ENCODE measurements at regions not wholly inside any gene's neighbourhood (a gene's known extent, or its start where the extent isn't known, plus 50 kb on each side); places are given as distances from the start of the nearest gene placed in this dataset.
"Not testable (repeated sequence)": the region's sequence is repeated elsewhere in the genome, so short reads cannot be mapped to it uniquely, and the experiment has no call there.

- no peaks in the 10 kb centered on the region for H3K9me3 ChIP-seq
- no peak overlapping the region for H3K4me3 ChIP-seq
- H3K27me3 ChIP-seq: no peaks in the 10 kb centered on the region
- no peaks in the 10 kb centered on the region for H3K4me1 ChIP-seq
- DNase-seq (ENCODE audit: extremely low spot score in 2 of 2): no peak
- no peak overlapping the region for H3K27ac ChIP-seq
- H3K36me3 ChIP-seq: no peaks in the 10 kb centered on the region
- intact Hi-C loops (cut with DNase I): no loop called here
- TF ChIP-seq POLR2A (IDR thresholded peaks at IDR 0.05) (no peak), POLR2AphosphoS5 (IDR thresholded peaks at IDR 0.05; ENCODE audit: insufficient read depth in 1 of 2, low read depth in 1 of 2) (no peak), CTCF (IDR thresholded peaks at IDR 0.05) (no peak)
Measured at GRCh38 chr4:104022226-104022625, 302.4 kb upstream of the TACR3 start.

GRCh38 chr4:104020641-104021040 lies 300.9 kb upstream of the TACR3 start:
- Histone ChIP-seq H3K36me3 (no peaks in the 10 kb centered on the region), H3K27ac (no peak overlapping the region), H3K9me3 (no peaks in the 10 kb centered on the region), H3K4me1 (no peaks in the 10 kb centered on the region), H3K27me3 (no peaks in the 10 kb centered on the region), H3K4me3 (no peak overlapping the region)
- no peak for DNase-seq (ENCODE audit: extremely low spot score in 2 of 2)
- intact Hi-C loops (cut with DNase I): no loop called here
- TF ChIP-seq POLR2AphosphoS5 (IDR thresholded peaks at IDR 0.05; ENCODE audit: insufficient read depth in 1 of 2, low read depth in 1 of 2) (no peak), POLR2A (IDR thresholded peaks at IDR 0.05) (no peak), CTCF (IDR thresholded peaks at IDR 0.05) (no peak)

- Histone ChIP-seq H3K36me3 (no peaks in the 10 kb centered on the region), H3K27ac (no peak overlapping the region), H3K4me1 (no peaks in the 10 kb centered on the region), H3K27me3 (no peaks in the 10 kb centered on the region), H3K4me3 (no peak overlapping the region), H3K9me3 (no peaks in the 10 kb centered on the region)
- DNase-seq (ENCODE audit: extremely low spot score in 2 of 2): no peak
- TF ChIP-seq POLR2A (IDR thresholded peaks at IDR 0.05) (no peak), CTCF (IDR thresholded peaks at IDR 0.05) (no peak), POLR2AphosphoS5 (IDR thresholded peaks at IDR 0.05; ENCODE audit: insufficient read depth in 1 of 2, low read depth in 1 of 2) (no peak)
- intact Hi-C loops (cut with DNase I): no loop called here
Measured at GRCh38 chr4:104017213-104017612, 297.4 kb upstream of the TACR3 start.

GRCh38 chr4:104015680-104016079 lies 295.9 kb upstream of the TACR3 start:
- Histone ChIP-seq H3K4me1 (no peaks in the 10 kb centered on the region), H3K36me3 (no peaks in the 10 kb centered on the region), H3K4me3 (no peak overlapping the region), H3K27ac (no peak overlapping the region), H3K9me3 (no peaks in the 10 kb centered on the region), H3K27me3 (no peaks in the 10 kb centered on the region)
- intact Hi-C loops (cut with DNase I): no loop called here
- no peak for TF ChIP-seq POLR2A (IDR thresholded peaks at IDR 0.05)
- no peak for TF ChIP-seq CTCF (IDR thresholded peaks at IDR 0.05)
- TF ChIP-seq POLR2AphosphoS5 (IDR thresholded peaks at IDR 0.05; ENCODE audit: insufficient read depth in 1 of 2, low read depth in 1 of 2): no peak
- no peak for DNase-seq (ENCODE audit: extremely low spot score in 2 of 2)

GRCh38 chr4:104010722-104011121 lies 290.9 kb upstream of the TACR3 start:
- no peak overlapping the region for H3K4me3 ChIP-seq
- no peaks in the 10 kb centered on the region for H3K27me3 ChIP-seq
- H3K9me3 ChIP-seq: no peaks in the 10 kb centered on the region
- no peak for DNase-seq (ENCODE audit: extremely low spot score in 2 of 2)
- H3K27ac ChIP-seq: no peak overlapping the region
- H3K4me1 ChIP-seq: no peaks in the 10 kb centered on the region
- no peaks in the 10 kb centered on the region for H3K36me3 ChIP-seq
- TF ChIP-seq CTCF (IDR thresholded peaks at IDR 0.05) (no peak), POLR2A (IDR thresholded peaks at IDR 0.05) (no peak), POLR2AphosphoS5 (IDR thresholded peaks at IDR 0.05; ENCODE audit: insufficient read depth in 1 of 2, low read depth in 1 of 2) (no peak)
- intact Hi-C loops (cut with DNase I): no loop called here

- H3K36me3 ChIP-seq; H3K4me3 ChIP-seq; H3K27me3 ChIP-seq; H3K9me3 ChIP-seq; DNase-seq (ENCODE audit: extremely low spot score in 2 of 2); intact Hi-C loops (cut with DNase I); H3K4me1 ChIP-seq; H3K27ac ChIP-seq: not testable (repeated sequence)
Measured at GRCh38 chr4:104002318-104002717, 282.5 kb upstream of the TACR3 start.
